Fibroblast of skin of scalp (primary cell): ENCODE measurements at regions not wholly inside any gene's neighbourhood (a gene's known extent, or its start where the extent isn't known, plus 50 kb on each side); places are given as distances from the start of the nearest gene placed in this dataset.
"Not testable (repeated sequence)": the region's sequence is repeated elsewhere in the genome, so short reads cannot be mapped to it uniquely, and the experiment has no call there.

Experiments
- DNase-seq: peaks from one replicate; pipeline ENCODE4 v3.0.0-alpha.2; 2013

GRCh38 chr2:13714466-13714865 lies 918.1 kb upstream of the LRATD1 start:
- DNase-seq: no peak

GRCh38 chr2:13725945-13726344 lies 906.6 kb upstream of the LRATD1 start:
- DNase-seq: no peak

GRCh38 chr2:13745330-13745729 lies 887.2 kb upstream of the LRATD1 start:
- no peak for DNase-seq

- no peak for DNase-seq
Observed at GRCh38 chr2:13751955-13752354, 880.6 kb upstream of the LRATD1 start.

GRCh38 chr2:13758412-13758811 lies 874.1 kb upstream of the LRATD1 start:
- no peak for DNase-seq

- no peak for DNase-seq
Observed at GRCh38 chr2:13768274-13768673, 864.2 kb upstream of the LRATD1 start.

GRCh38 chr2:13770279-13770678 lies 862.2 kb upstream of the LRATD1 start:
- no peak for DNase-seq

- no peak for DNase-seq
Observed at GRCh38 chr2:13779996-13780395, 852.5 kb upstream of the LRATD1 start.

GRCh38 chr2:13791019-13791547 lies 841.4 kb upstream of the LRATD1 start:
- DNase-seq: no peak

GRCh38 chr2:13806539-13806938 lies 826.0 kb upstream of the LRATD1 start:
- DNase-seq: no peak

GRCh38 chr2:13813236-13813635 lies 819.3 kb upstream of the LRATD1 start:
- DNase-seq: no peak

GRCh38 chr2:13818002-13818401 lies 814.5 kb upstream of the LRATD1 start:
- DNase-seq: no peak

GRCh38 chr2:13819896-13820295 lies 812.6 kb upstream of the LRATD1 start:
- DNase-seq: no peak

- peak; percentile 54 for DNase-seq
Observed at GRCh38 chr2:13821255-13821880, 811.1 kb upstream of the LRATD1 start.

- DNase-seq: no peak
Observed at GRCh38 chr2:13822365-13822764, 810.2 kb upstream of the LRATD1 start.

GRCh38 chr2:13826314-13826853 lies 806.1 kb upstream of the LRATD1 start:
- no peak for DNase-seq

- DNase-seq: no peak
Observed at GRCh38 chr2:13858626-13859025, 773.9 kb upstream of the LRATD1 start.

- not testable (repeated sequence) for DNase-seq
Observed at GRCh38 chr2:13868275-13868674, 764.2 kb upstream of the LRATD1 start.

- DNase-seq: no peak
Observed at GRCh38 chr2:13876491-13877037, 756.0 kb upstream of the LRATD1 start.

GRCh38 chr2:13877571-13877970 lies 754.9 kb upstream of the LRATD1 start:
- DNase-seq: no peak

GRCh38 chr2:13884291-13884976 lies 748.1 kb upstream of the LRATD1 start:
- DNase-seq: no peak

- DNase-seq: no peak
Observed at GRCh38 chr2:13901526-13901925, 731.0 kb upstream of the LRATD1 start.

- no peak for DNase-seq
Observed at GRCh38 chr2:13905831-13906230, 726.7 kb upstream of the LRATD1 start.

- DNase-seq: no peak
Observed at GRCh38 chr2:13916066-13916465, 716.5 kb upstream of the LRATD1 start.
